22Rv1 (cell line): ENCODE measurements at regions not wholly inside any gene's neighbourhood (a gene's known extent, or its start where the extent isn't known, plus 50 kb on each side); places are given as distances from the start of the nearest gene placed in this dataset.

Experiments used
- H3K27ac ChIP-seq: fragments of 450-650 bp; 2 replicates; pipeline ENCODE4 v1.5.1; 2017
- CTCF ChIP-seq: fragments of 450-650 bp; IDR thresholded peaks from 2 replicates; pipeline ENCODE4 v1.5.1; 2017; ENCODE audit warnings: mild to moderate bottlenecking
- ZFX ChIP-seq: fragments of 450-650 bp; IDR thresholded peaks from 2 replicates; pipeline ENCODE4 v1.6.1; 2017; ENCODE audit warnings: antibody characterized with exemption, borderline replicate concordance

GRCh38 chr13:72129117-72129516 is 262.1 kb upstream of the DACH1 start:
- TF ChIP-seq ZFX (no peak), CTCF (no peak)
- H3K27ac ChIP-seq = no peak overlapping the region

GRCh38 chr13:72127031-72127430 is 260.0 kb upstream of the DACH1 start:
- no peak for TF ChIP-seq CTCF
- TF ChIP-seq ZFX = no peak
- H3K27ac ChIP-seq = no peak overlapping the region

GRCh38 chr13:72126424-72126823 is 259.4 kb upstream of the DACH1 start:
- H3K27ac ChIP-seq = no peak overlapping the region
- TF ChIP-seq ZFX (no peak), CTCF (no peak)

GRCh38 chr13:72125561-72125960 is 258.6 kb upstream of the DACH1 start:
- TF ChIP-seq CTCF (no peak), ZFX (no peak)
- H3K27ac ChIP-seq = no peak overlapping the region

- no peak for TF ChIP-seq CTCF
- H3K27ac ChIP-seq = no peak overlapping the region
Measured at GRCh38 chr13:72122661-72123255, 255.8 kb upstream of the DACH1 start.

- no peak overlapping the region for H3K27ac ChIP-seq
- TF ChIP-seq CTCF = no peak
- no peak for TF ChIP-seq ZFX
Measured at GRCh38 chr13:72121466-72121865, 254.5 kb upstream of the DACH1 start.

- H3K27ac ChIP-seq = no peak overlapping the region
- TF ChIP-seq CTCF (no peak), ZFX (no peak)
Measured at GRCh38 chr13:72120632-72121031, 253.6 kb upstream of the DACH1 start.
